K562 (cell line): ENCODE measurements at regions not wholly inside any gene's neighbourhood (a gene's known extent, or its start where the extent isn't known, plus 50 kb on each side); places are given as distances from the start of the nearest gene placed in this dataset.
A peak's percentile ranks its signal among the peaks of the same experiment; 100 is the strongest.

Experiments used
- ESRRA ChIP-seq: fragments of 450-650 bp; IDR thresholded peaks from 2 replicates; pipeline ENCODE4 v1.6.1; 2014; ENCODE audit warnings: low read depth, mild to moderate bottlenecking, moderate library complexity, borderline replicate concordance
- KAT2B ChIP-seq: IDR thresholded peaks from one replicate; pipeline ENCODE4 v1.6.1; 2012; ENCODE audit warnings: low read depth, mild to moderate bottlenecking, control low read depth, inconsistent platforms, low read length, moderate library complexity
- RFX1 ChIP-seq: fragments of 450-650 bp; IDR thresholded peaks from 2 replicates; pipeline ENCODE4 v1.6.1; 2016; ENCODE audit warnings: mild to moderate bottlenecking, moderate library complexity
- ZNF609 ChIP-seq: sonication (generic); formaldehyde crosslinking; IDR thresholded peaks from 2 replicates; pipeline ENCODE4 v1.8.1; 2023; ENCODE audit warnings: missing genetic modification reagents, mild to moderate bottlenecking, borderline replicate concordance
- TF ChIP-seq, protein P1 (sequence below), 2 experiments: fragments of 450-650 bp; formaldehyde crosslinking in 1 of 2; IDR thresholded peaks; 2 replicates each; pipeline versions ENCODE4 v1.4.0 to v1.6.1; 2014 to 2020; ENCODE audit warnings: mild to moderate bottlenecking in 2 of 2, borderline replicate concordance in 1 of 2, low read depth in 1 of 2
- TF ChIP-seq, protein P2 (sequence below): fragments of 250-450 bp; sonication (Bioruptor Pico); IDR thresholded peaks from 2 replicates; pipeline ENCODE4 v1.4.0; 2020

- TF ChIP-seq ZNF609 (CRISPR knock-in tag) (no peak), RFX1 (peak; percentile 60), KAT2B (no peak), ESRRA (peak; percentile 56; the same call in 1 of the 2 replicates)
- TF ChIP-seq, protein P1, sequence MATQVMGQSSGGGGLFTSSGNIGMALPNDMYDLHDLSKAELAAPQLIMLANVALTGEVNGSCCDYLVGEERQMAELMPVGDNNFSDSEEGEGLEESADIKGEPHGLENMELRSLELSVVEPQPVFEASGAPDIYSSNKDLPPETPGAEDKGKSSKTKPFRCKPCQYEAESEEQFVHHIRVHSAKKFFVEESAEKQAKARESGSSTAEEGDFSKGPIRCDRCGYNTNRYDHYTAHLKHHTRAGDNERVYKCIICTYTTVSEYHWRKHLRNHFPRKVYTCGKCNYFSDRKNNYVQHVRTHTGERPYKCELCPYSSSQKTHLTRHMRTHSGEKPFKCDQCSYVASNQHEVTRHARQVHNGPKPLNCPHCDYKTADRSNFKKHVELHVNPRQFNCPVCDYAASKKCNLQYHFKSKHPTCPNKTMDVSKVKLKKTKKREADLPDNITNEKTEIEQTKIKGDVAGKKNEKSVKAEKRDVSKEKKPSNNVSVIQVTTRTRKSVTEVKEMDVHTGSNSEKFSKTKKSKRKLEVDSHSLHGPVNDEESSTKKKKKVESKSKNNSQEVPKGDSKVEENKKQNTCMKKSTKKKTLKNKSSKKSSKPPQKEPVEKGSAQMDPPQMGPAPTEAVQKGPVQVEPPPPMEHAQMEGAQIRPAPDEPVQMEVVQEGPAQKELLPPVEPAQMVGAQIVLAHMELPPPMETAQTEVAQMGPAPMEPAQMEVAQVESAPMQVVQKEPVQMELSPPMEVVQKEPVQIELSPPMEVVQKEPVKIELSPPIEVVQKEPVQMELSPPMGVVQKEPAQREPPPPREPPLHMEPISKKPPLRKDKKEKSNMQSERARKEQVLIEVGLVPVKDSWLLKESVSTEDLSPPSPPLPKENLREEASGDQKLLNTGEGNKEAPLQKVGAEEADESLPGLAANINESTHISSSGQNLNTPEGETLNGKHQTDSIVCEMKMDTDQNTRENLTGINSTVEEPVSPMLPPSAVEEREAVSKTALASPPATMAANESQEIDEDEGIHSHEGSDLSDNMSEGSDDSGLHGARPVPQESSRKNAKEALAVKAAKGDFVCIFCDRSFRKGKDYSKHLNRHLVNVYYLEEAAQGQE (IDR thresholded peaks at IDR 0.05; ENCODE audit: borderline replicate concordance): peak; percentile 41; the same call in 1 of the 2 replicates
- TF ChIP-seq, protein P1 (CRISPR knock-in tag; IDR thresholded peaks at IDR 0.05; ENCODE audit: low read depth): no peak
- TF ChIP-seq, protein P2, sequence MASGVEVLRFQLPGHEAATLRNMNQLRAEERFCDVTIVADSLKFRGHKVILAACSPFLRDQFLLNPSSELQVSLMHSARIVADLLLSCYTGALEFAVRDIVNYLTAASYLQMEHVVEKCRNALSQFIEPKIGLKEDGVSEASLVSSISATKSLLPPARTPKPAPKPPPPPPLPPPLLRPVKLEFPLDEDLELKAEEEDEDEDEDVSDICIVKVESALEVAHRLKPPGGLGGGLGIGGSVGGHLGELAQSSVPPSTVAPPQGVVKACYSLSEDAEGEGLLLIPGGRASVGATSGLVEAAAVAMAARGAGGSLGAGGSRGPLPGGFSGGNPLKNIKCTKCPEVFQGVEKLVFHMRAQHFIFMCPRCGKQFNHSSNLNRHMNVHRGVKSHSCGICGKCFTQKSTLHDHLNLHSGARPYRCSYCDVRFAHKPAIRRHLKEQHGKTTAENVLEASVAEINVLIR (CRISPR knock-in tag): no peak
- TF ChIP-seq, all 486 proteins: peak for 5
These were observed 121.5 kb downstream of the XCL2 start (continued) for GRCh38 chr1:168422203-168422847.
